PFSK-1 (cell line): ENCODE measurements at regions not wholly inside any gene's neighbourhood (a gene's known extent, or its start where the extent isn't known, plus 50 kb on each side); places are given as distances from the start of the nearest gene placed in this dataset.
A peak's percentile ranks its signal among the peaks of the same experiment; 100 is the strongest.

ENCODE experiments used
- FOXP2 ChIP-seq: optimal IDR thresholded peaks from 2 replicates; pipeline ENCODE3; 2011; ENCODE audit warnings: borderline replicate concordance, control low read depth, inconsistent platforms; ENCODE audit not compliant: insufficient read depth; ENCODE audit errors: extremely low read length, extremely low read depth
- POLR2AphosphoS5 ChIP-seq: IDR thresholded peaks from 2 replicates; pipeline ENCODE4 v1.6.1; 2012; ENCODE audit warnings: low read depth, mild to moderate bottlenecking, control low read depth, low read length, moderate library complexity
- SIN3A ChIP-seq: IDR thresholded peaks from 2 replicates; pipeline ENCODE4 v1.6.1; 2012; ENCODE audit warnings: mild to moderate bottlenecking, low read length, moderate library complexity, borderline replicate concordance; ENCODE audit not compliant: insufficient read depth
- TAF1 ChIP-seq: IDR thresholded peaks from 2 replicates; pipeline ENCODE4 v1.6.1; 2012; ENCODE audit warnings: low read length, control low read depth, borderline replicate concordance; ENCODE audit not compliant: insufficient read depth
- TF ChIP-seq, protein P1 (sequence below), 2 experiments: IDR thresholded peaks; 2 replicates each; pipeline versions ENCODE4 v1.6.1 to v1.8.0; 2011 to 2012; ENCODE audit warnings: low read depth in 2 of 2, low read length in 2 of 2, control low read depth in 1 of 2, inconsistent platforms in 1 of 2, mild to moderate bottlenecking in 1 of 2, moderate library complexity in 1 of 2; ENCODE audit not compliant: insufficient read depth in 1 of 2

DNA sequence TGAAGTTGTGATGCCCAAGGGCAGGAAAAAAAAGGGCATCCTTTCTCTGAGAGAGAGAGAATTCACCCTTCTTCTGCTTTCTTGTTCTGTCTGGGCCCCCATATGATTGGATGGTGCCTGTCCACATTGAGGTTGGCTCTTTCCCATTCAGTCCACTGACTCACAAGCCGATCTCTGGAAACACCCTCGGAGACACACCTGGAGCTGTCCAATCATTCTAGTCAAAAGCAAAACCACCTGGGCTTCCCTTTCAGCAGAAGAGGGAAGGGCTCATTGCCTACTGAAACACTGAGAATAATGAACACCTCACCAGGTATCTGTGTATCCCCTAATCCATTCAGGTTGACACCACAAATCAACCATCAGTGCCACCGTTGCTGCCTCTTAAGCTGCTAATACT is 103.7 kb upstream of the GNG12 start:
- TF ChIP-seq, protein P1, sequence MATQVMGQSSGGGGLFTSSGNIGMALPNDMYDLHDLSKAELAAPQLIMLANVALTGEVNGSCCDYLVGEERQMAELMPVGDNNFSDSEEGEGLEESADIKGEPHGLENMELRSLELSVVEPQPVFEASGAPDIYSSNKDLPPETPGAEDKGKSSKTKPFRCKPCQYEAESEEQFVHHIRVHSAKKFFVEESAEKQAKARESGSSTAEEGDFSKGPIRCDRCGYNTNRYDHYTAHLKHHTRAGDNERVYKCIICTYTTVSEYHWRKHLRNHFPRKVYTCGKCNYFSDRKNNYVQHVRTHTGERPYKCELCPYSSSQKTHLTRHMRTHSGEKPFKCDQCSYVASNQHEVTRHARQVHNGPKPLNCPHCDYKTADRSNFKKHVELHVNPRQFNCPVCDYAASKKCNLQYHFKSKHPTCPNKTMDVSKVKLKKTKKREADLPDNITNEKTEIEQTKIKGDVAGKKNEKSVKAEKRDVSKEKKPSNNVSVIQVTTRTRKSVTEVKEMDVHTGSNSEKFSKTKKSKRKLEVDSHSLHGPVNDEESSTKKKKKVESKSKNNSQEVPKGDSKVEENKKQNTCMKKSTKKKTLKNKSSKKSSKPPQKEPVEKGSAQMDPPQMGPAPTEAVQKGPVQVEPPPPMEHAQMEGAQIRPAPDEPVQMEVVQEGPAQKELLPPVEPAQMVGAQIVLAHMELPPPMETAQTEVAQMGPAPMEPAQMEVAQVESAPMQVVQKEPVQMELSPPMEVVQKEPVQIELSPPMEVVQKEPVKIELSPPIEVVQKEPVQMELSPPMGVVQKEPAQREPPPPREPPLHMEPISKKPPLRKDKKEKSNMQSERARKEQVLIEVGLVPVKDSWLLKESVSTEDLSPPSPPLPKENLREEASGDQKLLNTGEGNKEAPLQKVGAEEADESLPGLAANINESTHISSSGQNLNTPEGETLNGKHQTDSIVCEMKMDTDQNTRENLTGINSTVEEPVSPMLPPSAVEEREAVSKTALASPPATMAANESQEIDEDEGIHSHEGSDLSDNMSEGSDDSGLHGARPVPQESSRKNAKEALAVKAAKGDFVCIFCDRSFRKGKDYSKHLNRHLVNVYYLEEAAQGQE (IDR thresholded peaks at IDR 0.05; ENCODE audit: insufficient read depth in 1 of 2, low read depth in 2 of 2, low read length in 2 of 2): peak in 1 of 2 experiments; percentile 36; a peak in 1 of 4 replicates
- TF ChIP-seq SIN3A: no peak

DNA sequence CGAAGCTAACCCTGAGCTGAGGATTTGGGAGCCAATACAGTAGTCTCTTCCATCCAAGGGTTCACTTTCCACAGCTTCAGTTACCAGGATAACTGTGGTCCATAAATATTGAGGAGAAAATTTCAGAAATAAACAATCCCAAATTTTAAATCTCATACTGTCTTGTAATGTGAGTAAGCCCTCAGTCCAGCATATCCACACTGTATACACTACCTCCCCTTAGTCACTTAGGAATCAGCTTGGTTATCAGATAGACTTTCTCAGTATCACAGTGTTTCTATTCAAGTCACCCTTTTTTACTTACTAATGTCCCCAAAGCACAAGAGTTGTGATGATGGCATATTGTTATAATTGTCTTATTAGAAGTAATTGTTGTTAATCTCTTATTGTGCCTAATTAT is 102.3 kb upstream of the GNG12 start:
- TF ChIP-seq POLR2AphosphoS5 (no peak), TAF1 (no peak), FOXP2 (no peak), SIN3A (no peak)
- TF ChIP-seq, protein P1 (IDR thresholded peaks at IDR 0.05; ENCODE audit: insufficient read depth in 1 of 2, low read depth in 2 of 2, low read length in 2 of 2): no peak

DNA sequence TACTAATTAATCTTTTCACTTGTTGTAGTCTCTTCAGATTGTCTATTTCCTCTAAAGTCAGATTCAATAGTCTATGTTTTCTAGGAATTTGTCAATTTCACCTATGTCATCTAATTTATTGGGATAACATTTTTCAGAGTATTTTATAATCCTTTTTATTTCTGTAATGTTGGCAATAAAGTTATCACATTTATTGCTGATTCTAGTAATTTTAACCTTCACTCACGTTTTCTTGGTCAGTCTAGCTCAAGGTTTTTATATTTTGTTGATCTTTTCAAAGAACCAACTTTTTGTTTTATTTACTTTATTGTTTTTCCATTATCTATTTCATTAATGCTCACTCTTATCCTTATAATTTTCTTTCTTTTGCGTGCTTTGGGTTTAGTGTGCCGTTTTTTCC is 97.9 kb upstream of the GNG12 start:
- no peak for TF ChIP-seq SIN3A
- TF ChIP-seq TAF1: no peak
- TF ChIP-seq FOXP2: no peak
- no peak for TF ChIP-seq POLR2AphosphoS5
- TF ChIP-seq, protein P1 (IDR thresholded peaks at IDR 0.05; ENCODE audit: insufficient read depth in 1 of 2, low read depth in 2 of 2, low read length in 2 of 2): no peak

DNA sequence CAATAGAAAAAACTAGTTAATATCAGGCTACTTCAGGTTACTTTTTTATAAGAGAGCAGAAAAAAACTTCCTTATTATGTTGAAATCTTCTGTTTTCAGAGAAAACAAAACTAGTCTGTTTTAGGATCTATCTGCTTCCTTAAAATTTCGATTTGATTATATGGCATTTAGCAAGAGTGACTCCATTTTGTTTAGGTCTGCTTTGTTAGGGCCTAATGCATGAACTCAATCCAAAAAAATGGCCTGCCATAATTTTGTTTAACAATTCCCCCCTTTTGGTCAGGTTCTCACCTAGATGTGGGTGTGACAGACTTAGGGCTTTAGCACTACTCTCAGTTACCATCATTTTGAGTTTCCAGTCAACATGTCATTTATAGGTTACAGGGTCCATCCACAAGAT is 89.8 kb upstream of the GNG12 start:
- TF ChIP-seq FOXP2 (no peak), TAF1 (no peak), SIN3A (no peak), POLR2AphosphoS5 (no peak)
- TF ChIP-seq, protein P1 (IDR thresholded peaks at IDR 0.05; ENCODE audit: insufficient read depth in 1 of 2, low read depth in 2 of 2, low read length in 2 of 2): no peak

DNA sequence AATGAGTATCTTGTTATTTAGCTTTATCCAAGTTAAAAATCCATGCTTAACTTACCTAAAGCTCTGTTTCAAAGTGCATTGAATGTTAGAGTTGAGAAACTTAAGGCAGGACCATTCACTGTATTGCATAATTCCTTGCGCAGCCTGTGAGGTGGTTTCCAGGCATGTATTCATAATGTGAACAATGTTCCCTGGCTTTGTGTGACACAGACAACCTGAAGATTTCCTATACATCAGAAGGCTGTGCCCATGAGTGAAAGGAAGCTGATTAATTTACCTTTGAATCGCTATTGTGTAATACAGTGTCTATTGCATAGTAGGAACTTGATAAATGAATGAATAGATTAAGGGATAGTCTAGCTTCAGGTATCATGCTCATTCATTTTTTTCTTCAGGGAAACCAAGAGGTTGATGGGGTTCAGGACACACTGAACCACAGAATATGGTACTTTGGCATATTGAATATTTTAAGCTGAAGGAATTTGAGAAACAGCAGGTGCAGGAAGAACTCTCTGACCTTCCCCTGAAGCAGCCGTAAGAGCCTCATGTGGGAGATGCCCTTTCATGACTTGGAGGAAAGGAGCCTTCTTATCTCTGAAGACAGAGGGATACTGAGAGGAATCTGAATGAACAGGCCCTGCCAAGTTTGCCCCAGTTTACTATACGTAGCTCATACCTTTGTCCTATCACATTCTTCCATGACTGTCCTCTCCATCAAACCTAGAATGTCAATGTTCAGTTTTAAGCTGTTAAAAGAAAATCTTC is 88.6 kb upstream of the GNG12 start:
- TF ChIP-seq TAF1: no peak
- no peak for TF ChIP-seq SIN3A
- no peak for TF ChIP-seq FOXP2
- TF ChIP-seq, protein P1 (IDR thresholded peaks at IDR 0.05; ENCODE audit: insufficient read depth in 1 of 2, low read depth in 2 of 2, low read length in 2 of 2): no peak
- no peak for TF ChIP-seq POLR2AphosphoS5
